Mucosa of descending colon (tissue), 3 donors: ENCODE measurements at regions not wholly inside any gene's neighbourhood (a gene's known extent, or its start where the extent isn't known, plus 50 kb on each side); places are given as distances from the start of the nearest gene placed in this dataset.

Experiments used
- ATAC-seq: fragments of 200-7000 bp; cut with Tn5 transposase; one replicate; pipeline ENCODE4 v1.9.1; 2020; ENCODE audit warnings: mild to moderate bottlenecking, moderate library complexity
- DNase-seq, 3 donors: peaks; one replicate each; pipeline ENCODE4 v3.0.0-alpha.2; 2020
- H3K36me3 ChIP-seq: fragments of 200-600 bp; one replicate; pipeline ENCODE4 v1.8.0; 2021; ENCODE audit warnings: low read depth, mild to moderate bottlenecking
- H3K4me1 ChIP-seq: fragments of 200-600 bp; one replicate; pipeline ENCODE4 v1.8.0; 2021; ENCODE audit warnings: low read depth, mild to moderate bottlenecking
- H3K4me3 ChIP-seq: fragments of 200-600 bp; one replicate; pipeline ENCODE4 v1.8.0; 2021; ENCODE audit warnings: mild to moderate bottlenecking
- H3K9me3 ChIP-seq: fragments of 200-600 bp; one replicate; pipeline ENCODE4 v1.8.0; 2021; ENCODE audit warnings: mild to moderate bottlenecking
- CTCF ChIP-seq: fragments of 200-600 bp; IDR thresholded peaks from one replicate; pipeline ENCODE4 v1.8.0; 2022; ENCODE audit warnings: antibody characterized with exemption, mild to moderate bottlenecking
- intact Hi-C, 2 donors: fragments of 100-400 bp; cut with DNase I in 1 of 2; cut with micrococcal nuclease in 1 of 2; formaldehyde crosslinking; loops; one replicate each; pipeline versions ENCODE4 v1.11.0 to v1.11.1; 2022; cut with DNase I, micrococcal nuclease
- donor health status: DM: no; HTN: no; CAD: no; lungs with moderate emphysema.
- donor health status: DM: no; HTN: no; CAD: no.
- donor health status: DM: no; HTN: yes; CAD: no.

GRCh38 chr3:20361000-20361399 lies 175.0 kb upstream of the SGO1 start:
- H3K4me3 ChIP-seq, result no peak overlapping the region
- H3K4me1 ChIP-seq, result no peaks in the 10 kb centered on the region
- H3K9me3 ChIP-seq, result no peaks in the 10 kb centered on the region
- no peak for ATAC-seq
- intact Hi-C loops, result no loop called here
- no peak for TF ChIP-seq CTCF
- DNase-seq, result no peak
- H3K36me3 ChIP-seq, result no peaks in the 10 kb centered on the region

DNA sequence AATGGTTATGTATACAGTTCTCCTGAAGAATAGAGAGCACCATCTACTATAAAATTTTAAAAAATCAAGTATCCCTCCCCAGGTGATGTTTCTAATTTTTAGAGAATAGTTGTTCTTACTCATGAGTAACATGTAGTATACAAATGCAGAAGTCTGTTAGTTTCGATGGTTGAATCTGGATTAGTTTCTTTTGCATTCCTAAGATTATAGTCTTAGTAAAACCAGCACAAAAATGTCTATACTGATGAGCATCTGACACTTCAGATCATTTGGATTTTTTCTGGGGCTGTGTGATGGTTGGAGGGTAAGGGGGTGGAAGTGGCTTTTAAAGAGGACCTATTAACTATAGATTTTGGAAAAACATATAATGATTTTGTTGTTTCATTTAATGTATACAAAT lies 167.3 kb upstream of the SGO1 start:
- Histone ChIP-seq H3K4me3 (no peak overlapping the region), H3K4me1 (no peaks in the 10 kb centered on the region), H3K36me3 (no peaks in the 10 kb centered on the region), H3K9me3 (no peaks in the 10 kb centered on the region)
- no peak for DNase-seq
- ATAC-seq, result no peak
- intact Hi-C loops, result no loop called here
- no peak for TF ChIP-seq CTCF

- H3K36me3 ChIP-seq, result no peaks in the 10 kb centered on the region
- H3K9me3 ChIP-seq, result no peaks in the 10 kb centered on the region
- no peaks in the 10 kb centered on the region for H3K4me1 ChIP-seq
- intact Hi-C loops, result no loop called here
- no peak overlapping the region for H3K4me3 ChIP-seq
- ATAC-seq (no peak), DNase-seq (no peak)
- no peak for TF ChIP-seq CTCF
These were observed 166.7 kb upstream of the SGO1 start for GRCh38 chr3:20352546-20353179.

DNA sequence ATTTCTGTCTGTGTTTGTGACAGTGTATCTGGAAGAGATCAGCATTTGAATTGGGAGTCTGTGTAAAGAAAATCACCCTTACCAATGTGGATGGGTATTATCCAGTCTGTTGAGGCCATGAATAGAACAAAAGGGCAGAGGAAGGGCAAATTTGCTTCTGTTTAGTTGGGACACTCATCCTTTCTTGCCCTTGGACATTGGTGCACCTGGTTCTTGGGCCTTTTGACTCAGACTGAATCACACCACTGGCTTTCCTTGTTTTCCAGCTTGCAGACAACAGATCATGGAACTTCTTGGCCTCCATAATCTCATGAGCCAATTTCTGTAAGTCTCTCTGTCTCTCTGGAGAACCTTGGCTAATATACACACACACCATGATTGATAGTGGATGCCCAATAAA lies 164.4 kb upstream of the SGO1 start:
- no peaks in the 10 kb centered on the region for H3K36me3 ChIP-seq
- no peak for TF ChIP-seq CTCF
- no peaks in the 10 kb centered on the region for H3K4me1 ChIP-seq
- H3K9me3 ChIP-seq, result no peaks in the 10 kb centered on the region
- intact Hi-C loops, result no loop called here
- DNase-seq (no peak), ATAC-seq (no peak)
- no peak overlapping the region for H3K4me3 ChIP-seq

DNA sequence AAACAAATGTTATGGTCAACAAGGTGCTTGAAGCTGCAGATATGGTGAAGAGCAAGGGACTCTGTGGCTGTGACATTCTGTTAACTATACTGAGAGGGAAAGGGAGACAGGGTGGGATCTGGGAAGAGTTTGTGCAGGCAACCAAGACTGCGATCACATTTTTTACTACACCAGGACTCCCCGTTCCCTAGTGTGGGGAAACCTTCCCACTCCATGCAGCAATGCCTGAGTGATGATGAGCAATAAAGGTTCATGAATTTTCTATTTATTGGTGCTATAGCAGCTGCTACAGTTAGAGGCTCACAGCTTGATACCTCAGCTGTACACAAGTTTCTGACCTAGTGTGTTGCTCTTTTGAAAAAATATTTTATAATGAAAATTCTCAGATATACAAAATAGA lies 160.9 kb upstream of the SGO1 start:
- DNase-seq (no peak), ATAC-seq (no peak)
- intact Hi-C loops, result no loop called here
- Histone ChIP-seq H3K9me3 (no peaks in the 10 kb centered on the region), H3K4me3 (no peak overlapping the region), H3K4me1 (no peaks in the 10 kb centered on the region), H3K36me3 (no peaks in the 10 kb centered on the region)
- no peak for TF ChIP-seq CTCF

- ATAC-seq (no peak), DNase-seq (no peak)
- intact Hi-C loops, result no loop called here
- H3K36me3 ChIP-seq, result no peaks in the 10 kb centered on the region
- no peaks in the 10 kb centered on the region for H3K9me3 ChIP-seq
- H3K4me3 ChIP-seq, result no peak overlapping the region
- no peaks in the 10 kb centered on the region for H3K4me1 ChIP-seq
- no peak for TF ChIP-seq CTCF
These were observed 160.4 kb upstream of the SGO1 start for GRCh38 chr3:20346369-20346768.
